DND-41 (cell line): ENCODE measurements at regions not wholly inside any gene's neighbourhood (a gene's known extent, or its start where the extent isn't known, plus 50 kb on each side); places are given as distances from the start of the nearest gene placed in this dataset.

Experiments
- ATAC-seq: fragments of 200-7000 bp; cut with Tn5 transposase; 3 replicates; pipeline ENCODE4 v1.9.1; 2021; ENCODE audit warnings: low read depth; ENCODE audit not compliant: insufficient read depth
- DNase-seq: peaks from one replicate; pipeline ENCODE4 v3.0.0-alpha.2; 2020
- H2AFZ ChIP-seq: 2 replicates; pipeline ENCODE4 v1.6.0; 2012; ENCODE audit warnings: low read depth, low read length
- H3K27ac ChIP-seq: 2 replicates; pipeline ENCODE4 v1.5.1; 2012; ENCODE audit warnings: low read length, inconsistent platforms
- H3K27me3 ChIP-seq: fragments of 200-600 bp; sonication (generic); 2 replicates; pipeline ENCODE4 v1.6.0; 2012; ENCODE audit warnings: low read length, mild to moderate bottlenecking, inconsistent platforms; ENCODE audit not compliant: insufficient read depth, poor library complexity
- H3K36me3 ChIP-seq: 2 replicates; pipeline ENCODE4 v1.5.1; 2012; ENCODE audit warnings: low read length, inconsistent platforms; ENCODE audit not compliant: insufficient read depth
- H3K4me1 ChIP-seq: 2 replicates; pipeline ENCODE4 v1.5.1; 2012; ENCODE audit warnings: mild to moderate bottlenecking, low read length; ENCODE audit not compliant: insufficient read depth
- H3K4me2 ChIP-seq: 2 replicates; pipeline ENCODE4 v1.6.0; 2012; ENCODE audit warnings: mild to moderate bottlenecking, moderate library complexity, low read length, inconsistent platforms; ENCODE audit not compliant: insufficient read depth
- H3K4me3 ChIP-seq, 2 experiments: fragments of 200-600 bp in 1 of 2; shearing (Covaris generic) in 1 of 2; 2 replicates each; pipeline ENCODE4 v1.5.1; 2012 to 2016; ENCODE audit warnings: inconsistent platforms in 2 of 2, low read length in 2 of 2, mild to moderate bottlenecking in 2 of 2, low read depth in 1 of 2, moderate library complexity in 1 of 2
- H3K79me2 ChIP-seq: 2 replicates; pipeline ENCODE4 v1.6.0; 2012; ENCODE audit warnings: low read length, inconsistent platforms; ENCODE audit not compliant: insufficient read depth
- H3K9ac ChIP-seq: 2 replicates; pipeline ENCODE4 v1.6.0; 2012; ENCODE audit warnings: low read depth, mild to moderate bottlenecking, inconsistent platforms, low read length, moderate library complexity
- H3K9me3 ChIP-seq: 2 replicates; pipeline ENCODE4 v1.5.1; 2012; ENCODE audit warnings: low read length, moderate library complexity, mild to moderate bottlenecking, inconsistent platforms; ENCODE audit not compliant: insufficient read depth, severe bottlenecking
- H4K20me1 ChIP-seq: 2 replicates; pipeline ENCODE4 v1.6.0; 2012; ENCODE audit warnings: low read length; ENCODE audit not compliant: insufficient read depth
- EZH2 ChIP-seq: IDR thresholded peaks from 3 replicates; pipeline ENCODE4 v1.6.1; 2012; ENCODE audit warnings: borderline replicate concordance, low read depth, mild to moderate bottlenecking, moderate library complexity, low read length, inconsistent platforms; ENCODE audit not compliant: severe bottlenecking
- TF ChIP-seq, protein P1 (sequence below): IDR thresholded peaks from 2 replicates; pipeline ENCODE4 v1.5.1; 2012; ENCODE audit warnings: borderline replicate concordance, low read length, moderate library complexity, mild to moderate bottlenecking; ENCODE audit not compliant: poor library complexity, severe bottlenecking; ENCODE audit errors: extremely low read depth

DNA sequence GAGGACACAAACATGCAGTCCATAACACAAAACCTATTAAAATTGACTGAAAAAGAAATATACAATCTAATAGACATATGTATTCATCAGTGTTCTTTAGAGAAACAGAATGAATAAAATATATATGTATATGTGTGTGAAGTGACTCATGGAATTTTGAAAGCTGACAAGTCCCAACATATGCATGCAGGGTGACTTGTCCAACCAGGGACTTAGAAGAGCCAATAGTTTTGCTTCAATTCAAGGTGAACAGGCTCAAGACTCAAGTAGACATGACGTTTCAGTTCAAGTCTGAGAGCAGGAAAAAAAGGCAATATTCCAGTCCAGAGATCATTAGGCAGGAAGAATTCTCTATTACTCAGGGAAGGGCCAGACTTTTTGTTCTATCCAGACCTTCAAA is 271.2 kb upstream of the SETBP1 start:
- no peaks in the 10 kb centered on the region for H3K4me1 ChIP-seq
- H3K27ac ChIP-seq = no peak overlapping the region
- DNase-seq (no peak), ATAC-seq (no peak)
- no peak overlapping the region for H3K9ac ChIP-seq
- no peak overlapping the region for H3K4me3 ChIP-seq
- no peaks in the 10 kb centered on the region for H4K20me1 ChIP-seq
- no peaks in the 10 kb centered on the region for H3K27me3 ChIP-seq
- no peak overlapping the region for H3K4me2 ChIP-seq
- no peaks in the 10 kb centered on the region for H3K79me2 ChIP-seq
- no peak overlapping the region for H2AFZ ChIP-seq
- TF ChIP-seq, protein P1, sequence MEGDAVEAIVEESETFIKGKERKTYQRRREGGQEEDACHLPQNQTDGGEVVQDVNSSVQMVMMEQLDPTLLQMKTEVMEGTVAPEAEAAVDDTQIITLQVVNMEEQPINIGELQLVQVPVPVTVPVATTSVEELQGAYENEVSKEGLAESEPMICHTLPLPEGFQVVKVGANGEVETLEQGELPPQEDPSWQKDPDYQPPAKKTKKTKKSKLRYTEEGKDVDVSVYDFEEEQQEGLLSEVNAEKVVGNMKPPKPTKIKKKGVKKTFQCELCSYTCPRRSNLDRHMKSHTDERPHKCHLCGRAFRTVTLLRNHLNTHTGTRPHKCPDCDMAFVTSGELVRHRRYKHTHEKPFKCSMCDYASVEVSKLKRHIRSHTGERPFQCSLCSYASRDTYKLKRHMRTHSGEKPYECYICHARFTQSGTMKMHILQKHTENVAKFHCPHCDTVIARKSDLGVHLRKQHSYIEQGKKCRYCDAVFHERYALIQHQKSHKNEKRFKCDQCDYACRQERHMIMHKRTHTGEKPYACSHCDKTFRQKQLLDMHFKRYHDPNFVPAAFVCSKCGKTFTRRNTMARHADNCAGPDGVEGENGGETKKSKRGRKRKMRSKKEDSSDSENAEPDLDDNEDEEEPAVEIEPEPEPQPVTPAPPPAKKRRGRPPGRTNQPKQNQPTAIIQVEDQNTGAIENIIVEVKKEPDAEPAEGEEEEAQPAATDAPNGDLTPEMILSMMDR = no peak
- no peak for TF ChIP-seq EZH2
- no peaks in the 10 kb centered on the region for H3K36me3 ChIP-seq
- no peaks in the 10 kb centered on the region for H3K9me3 ChIP-seq

DNA sequence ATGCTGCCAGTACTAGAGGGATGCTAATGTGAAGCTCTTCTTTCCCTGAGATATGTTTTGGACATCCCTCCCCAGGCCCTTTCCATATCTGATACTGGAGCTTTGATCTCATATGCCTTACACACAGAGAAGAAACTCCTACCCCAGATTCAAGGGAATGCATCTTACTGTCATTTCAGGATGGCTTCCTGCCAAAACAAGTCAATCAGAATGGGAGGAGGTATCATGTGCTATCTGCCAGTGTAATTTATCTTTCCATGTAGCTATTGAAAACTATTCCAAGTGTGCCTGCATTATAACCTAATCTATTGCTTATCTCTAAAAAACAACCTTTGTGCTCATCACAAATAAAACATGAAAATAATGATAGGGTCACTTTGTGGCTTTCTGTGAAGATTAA is 269.9 kb upstream of the SETBP1 start:
- ATAC-seq = no peak
- TF ChIP-seq, protein P1 = no peak
- TF ChIP-seq EZH2 = no peak
- Histone ChIP-seq H3K9me3 (no peaks in the 10 kb centered on the region), H3K4me3 (no peak overlapping the region), H3K9ac (no peak overlapping the region), H3K4me2 (no peak overlapping the region), H2AFZ (no peak overlapping the region), H3K27ac (no peak overlapping the region), H3K27me3 (no peaks in the 10 kb centered on the region), H4K20me1 (no peaks in the 10 kb centered on the region), H3K36me3 (no peaks in the 10 kb centered on the region), H3K4me1 (no peaks in the 10 kb centered on the region), H3K79me2 (no peaks in the 10 kb centered on the region)
- DNase-seq = no peak

DNA sequence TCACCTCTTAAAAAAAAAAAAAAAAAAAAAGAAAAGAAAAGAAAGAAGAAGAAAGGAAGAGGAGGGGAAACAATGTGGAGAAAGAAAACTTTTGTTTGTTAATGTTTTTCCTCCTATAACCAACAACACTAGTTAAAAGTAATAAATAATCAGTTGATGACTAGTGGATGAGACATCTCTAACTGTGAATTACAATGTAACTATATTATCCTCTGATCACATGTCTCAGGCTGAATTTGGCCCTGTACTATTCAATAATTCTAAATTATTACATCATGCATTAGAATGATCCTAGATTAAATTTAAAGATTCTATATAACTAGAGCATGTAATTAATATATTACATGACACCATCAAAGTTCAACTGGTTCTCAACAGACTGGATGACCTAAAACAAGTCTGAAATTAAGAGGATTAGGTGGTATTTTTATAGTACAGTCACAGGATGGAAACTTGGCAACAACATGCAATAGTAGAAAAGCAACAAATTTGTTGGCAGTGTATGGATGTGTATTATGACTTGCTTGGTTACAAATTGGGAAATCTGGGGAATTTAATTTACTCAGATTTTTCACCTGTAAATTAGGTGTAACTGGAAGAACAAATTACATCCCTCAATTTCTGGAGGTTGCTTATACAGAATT is 269.3 kb upstream of the SETBP1 start:
- no peak for DNase-seq
- TF ChIP-seq, protein P1 = no peak
- H3K27ac ChIP-seq = no peak overlapping the region
- H4K20me1 ChIP-seq = no peaks in the 10 kb centered on the region
- H2AFZ ChIP-seq = no peak overlapping the region
- H3K36me3 ChIP-seq = no peaks in the 10 kb centered on the region
- no peaks in the 10 kb centered on the region for H3K9me3 ChIP-seq
- H3K4me3 ChIP-seq = no peak overlapping the region
- no peak overlapping the region for H3K9ac ChIP-seq
- H3K79me2 ChIP-seq = no peaks in the 10 kb centered on the region
- no peaks in the 10 kb centered on the region for H3K4me1 ChIP-seq
- no peak overlapping the region for H3K4me2 ChIP-seq
- ATAC-seq = no peak
- H3K27me3 ChIP-seq = no peaks in the 10 kb centered on the region

DNA sequence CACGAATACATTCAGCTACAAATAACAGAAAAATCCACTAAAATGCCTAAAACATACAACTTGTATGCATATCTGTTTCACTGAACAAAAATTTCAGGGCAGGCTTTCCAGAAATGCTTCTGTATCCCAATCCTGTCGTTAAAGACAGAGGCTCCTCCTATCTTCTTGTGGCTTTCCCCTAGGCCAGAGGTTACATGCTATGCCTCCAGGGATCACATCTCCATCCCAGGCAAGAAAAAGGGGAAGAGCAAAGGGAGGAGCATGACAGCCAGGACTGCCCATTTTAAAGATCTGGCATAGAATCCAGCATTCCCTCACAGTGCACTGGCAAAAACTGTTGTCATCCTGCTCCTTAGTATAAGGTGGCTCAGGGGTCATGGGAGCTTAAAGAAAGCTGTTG is 268.7 kb upstream of the SETBP1 start:
- no peak overlapping the region for H3K9ac ChIP-seq
- H3K36me3 ChIP-seq = no peaks in the 10 kb centered on the region
- TF ChIP-seq, protein P1 = no peak
- no peak for TF ChIP-seq EZH2
- no peaks in the 10 kb centered on the region for H3K9me3 ChIP-seq
- no peak overlapping the region for H2AFZ ChIP-seq
- DNase-seq (no peak), ATAC-seq (no peak)
- H3K79me2 ChIP-seq = no peaks in the 10 kb centered on the region
- no peak overlapping the region for H3K4me2 ChIP-seq
- H3K4me1 ChIP-seq = no peaks in the 10 kb centered on the region
- H3K4me3 ChIP-seq = no peak overlapping the region
- no peaks in the 10 kb centered on the region for H3K27me3 ChIP-seq
- no peaks in the 10 kb centered on the region for H4K20me1 ChIP-seq
- H3K27ac ChIP-seq = no peak overlapping the region
